GM23338 (cell line): ENCODE measurements at regions not wholly inside any gene's neighbourhood (a gene's known extent, or its start where the extent isn't known, plus 50 kb on each side); places are given as distances from the start of the nearest gene placed in this dataset.

Experiments
- CREB1 ChIP-seq: fragments of 250-450 bp; sonication (Bioruptor Pico); IDR thresholded peaks from 2 replicates; pipeline ENCODE4 v1.5.0; 2020; ENCODE audit warnings: low read depth, mild to moderate bottlenecking, moderate library complexity
- CTCF ChIP-seq, 2 experiments: fragments of 200-600 bp in 1 of 2; sonication (generic) in 1 of 2; conservative IDR thresholded peaks; 2 replicates each; pipeline versions ENCODE4 v1.5.1 to v1.6.1; 2016 to 2017; ENCODE audit warnings: antibody characterized with exemption in 2 of 2, low read depth in 2 of 2, mild to moderate bottlenecking in 2 of 2, moderate library complexity in 1 of 2
- ETS1 ChIP-seq: IDR thresholded peaks from 2 replicates; pipeline ENCODE4 v1.6.1; 2016; ENCODE audit warnings: antibody characterized with exemption
- EZH2 ChIP-seq: fragments of 200-600 bp; sonication (generic); IDR thresholded peaks from one replicate; pipeline ENCODE4 v1.8.0; 2017; ENCODE audit warnings: antibody characterized with exemption, mild to moderate bottlenecking, low read depth; ENCODE audit not compliant: unreplicated experiment
- ZNF331 ChIP-seq: fragments of 250-450 bp; sonication (Bioruptor Pico); IDR thresholded peaks from 2 replicates; pipeline ENCODE4 v1.5.0; 2020; ENCODE audit warnings: low read depth, mild to moderate bottlenecking, moderate library complexity
- ZNF462 ChIP-seq: fragments of 250-450 bp; sonication (Bioruptor Pico); IDR thresholded peaks from 2 replicates; pipeline ENCODE4 v1.5.0; 2020; ENCODE audit warnings: mild to moderate bottlenecking, moderate library complexity

- TF ChIP-seq ZNF462 (CRISPR knock-in tag) (no peak), CREB1 (CRISPR knock-in tag) (no peak), EZH2 (no peak), CTCF (conservative IDR thresholded peaks at IDR 0.05; ENCODE audit: low read depth in 2 of 2) (no peak), ETS1 (no peak), ZNF331 (no peak)
Measured at GRCh38 chr3:124385996-124386395, 344.3 kb upstream of the UMPS start (continued).
